Loucy (cell line): ENCODE measurements at regions not wholly inside any gene's neighbourhood (a gene's known extent, or its start where the extent isn't known, plus 50 kb on each side); places are given as distances from the start of the nearest gene placed in this dataset.

Source experiments
- EZH2phosphoT487 ChIP-seq: fragments of 200-600 bp; IDR thresholded peaks from 2 replicates; pipeline ENCODE4 v1.6.1; 2018; ENCODE audit warnings: antibody characterized with exemption, mild to moderate bottlenecking, moderate library complexity, borderline replicate concordance
- TF ChIP-seq, protein P1 (sequence below): fragments of 200-600 bp; sonication (generic); conservative IDR thresholded peaks from 2 replicates; pipeline ENCODE4 v1.5.1; 2014; ENCODE audit warnings: mild to moderate bottlenecking, antibody characterized with exemption, low read length

DNA sequence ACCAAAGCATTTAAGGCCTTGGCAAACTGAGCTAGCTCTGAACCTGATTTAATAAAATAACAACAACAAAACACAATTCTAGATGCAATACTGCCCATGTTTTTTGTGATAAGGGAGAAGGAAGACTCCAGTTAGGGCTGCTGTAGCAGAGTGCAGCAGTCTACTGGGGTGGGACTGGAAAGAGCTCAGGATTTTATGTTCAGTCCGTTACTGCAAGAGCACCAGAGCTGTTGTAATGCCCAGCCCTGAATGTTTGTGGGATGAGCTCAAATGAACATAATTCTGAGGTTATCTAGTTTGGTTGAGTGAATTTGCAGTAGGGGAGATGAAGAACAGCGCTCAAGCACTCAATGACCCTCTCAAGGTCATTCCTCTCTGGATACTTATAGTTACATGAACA is 743.8 kb downstream of the FAT4 start:
- TF ChIP-seq, protein P1, sequence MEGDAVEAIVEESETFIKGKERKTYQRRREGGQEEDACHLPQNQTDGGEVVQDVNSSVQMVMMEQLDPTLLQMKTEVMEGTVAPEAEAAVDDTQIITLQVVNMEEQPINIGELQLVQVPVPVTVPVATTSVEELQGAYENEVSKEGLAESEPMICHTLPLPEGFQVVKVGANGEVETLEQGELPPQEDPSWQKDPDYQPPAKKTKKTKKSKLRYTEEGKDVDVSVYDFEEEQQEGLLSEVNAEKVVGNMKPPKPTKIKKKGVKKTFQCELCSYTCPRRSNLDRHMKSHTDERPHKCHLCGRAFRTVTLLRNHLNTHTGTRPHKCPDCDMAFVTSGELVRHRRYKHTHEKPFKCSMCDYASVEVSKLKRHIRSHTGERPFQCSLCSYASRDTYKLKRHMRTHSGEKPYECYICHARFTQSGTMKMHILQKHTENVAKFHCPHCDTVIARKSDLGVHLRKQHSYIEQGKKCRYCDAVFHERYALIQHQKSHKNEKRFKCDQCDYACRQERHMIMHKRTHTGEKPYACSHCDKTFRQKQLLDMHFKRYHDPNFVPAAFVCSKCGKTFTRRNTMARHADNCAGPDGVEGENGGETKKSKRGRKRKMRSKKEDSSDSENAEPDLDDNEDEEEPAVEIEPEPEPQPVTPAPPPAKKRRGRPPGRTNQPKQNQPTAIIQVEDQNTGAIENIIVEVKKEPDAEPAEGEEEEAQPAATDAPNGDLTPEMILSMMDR: no peak
- TF ChIP-seq EZH2phosphoT487: no peak
